ENCODE measurements at regions not wholly inside any gene's neighbourhood (a gene's known extent, or its start where the extent isn't known, plus 50 kb on each side); places are given as distances from the start of the nearest gene placed in this dataset.

DNA sequence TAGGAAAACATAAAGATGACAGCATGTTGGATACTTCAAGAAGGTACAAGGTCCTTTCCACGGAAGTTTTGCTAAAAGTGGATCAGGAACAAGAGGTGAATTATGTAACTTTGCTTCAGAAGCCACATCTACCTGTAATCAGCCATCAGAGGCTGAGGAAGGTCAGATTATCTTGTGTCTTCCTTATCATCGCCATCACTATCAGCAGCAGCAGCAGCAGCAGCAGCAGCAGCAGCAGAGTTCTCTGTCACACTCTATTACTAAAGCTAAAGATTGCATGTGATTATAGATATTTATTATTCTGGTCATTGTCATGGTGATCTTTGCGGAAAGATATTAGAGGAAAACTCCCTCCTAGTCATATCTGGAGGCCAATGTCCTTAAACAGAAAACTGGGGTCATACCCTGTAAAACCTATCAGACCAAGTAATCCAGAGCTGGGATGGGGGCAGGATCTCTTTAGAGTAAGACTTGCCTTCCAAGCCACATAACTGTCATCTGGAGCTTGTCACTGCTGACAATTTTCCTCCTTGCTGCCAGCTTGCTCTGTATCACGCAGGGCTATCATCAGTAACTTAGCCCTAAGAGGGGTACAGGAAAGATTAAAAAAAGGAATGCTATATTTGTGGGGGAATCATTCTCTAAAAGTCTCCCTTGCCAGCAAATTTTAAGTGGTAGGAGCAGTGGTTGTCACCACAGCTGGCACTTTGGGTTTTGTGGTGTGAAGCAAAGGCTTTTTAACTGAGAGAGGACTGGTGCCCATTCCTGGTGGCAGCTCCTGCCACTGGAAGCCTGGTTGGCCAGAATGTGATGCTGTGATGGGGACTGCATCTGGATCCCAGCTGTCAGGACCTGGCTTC lies 130.9 kb upstream of the RASGRP1 start:
- no peak overlapping the region for H3K9ac ChIP-seq (replicated peaks; ENCODE audit: extremely low read depth, insufficient read depth, low read length)
- TF ChIP-seq GATA2 (IDR thresholded peaks at IDR 0.05; ENCODE audit: insufficient read depth, insufficient read length, low read depth, low read length) (no peak), MYC (IDR thresholded peaks at IDR 0.05; ENCODE audit: low read depth, low read length) (no peak), POLR2AphosphoS5 (IDR thresholded peaks at IDR 0.05; ENCODE audit: insufficient read depth, low read depth, low read length) (no peak), POLR2A (IDR thresholded peaks at IDR 0.05; ENCODE audit: low read depth, low read length) (no peak), FOS (IDR thresholded peaks at IDR 0.05; ENCODE audit: borderline replicate concordance, insufficient read depth, low read length) (no peak), JUN (IDR thresholded peaks at IDR 0.05; ENCODE audit: borderline replicate concordance, insufficient read depth, insufficient read length, low read depth) (no peak), EZH2 (IDR thresholded peaks at IDR 0.05; ENCODE audit: borderline replicate concordance, low read depth, low read length, severe bottlenecking) (no peak)
- TF ChIP-seq, protein P1, sequence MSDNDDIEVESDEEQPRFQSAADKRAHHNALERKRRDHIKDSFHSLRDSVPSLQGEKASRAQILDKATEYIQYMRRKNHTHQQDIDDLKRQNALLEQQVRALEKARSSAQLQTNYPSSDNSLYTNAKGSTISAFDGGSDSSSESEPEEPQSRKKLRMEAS (IDR thresholded peaks at IDR 0.05; ENCODE audit: insufficient read depth, insufficient read length), result no peak
- TF ChIP-seq, protein P2, sequence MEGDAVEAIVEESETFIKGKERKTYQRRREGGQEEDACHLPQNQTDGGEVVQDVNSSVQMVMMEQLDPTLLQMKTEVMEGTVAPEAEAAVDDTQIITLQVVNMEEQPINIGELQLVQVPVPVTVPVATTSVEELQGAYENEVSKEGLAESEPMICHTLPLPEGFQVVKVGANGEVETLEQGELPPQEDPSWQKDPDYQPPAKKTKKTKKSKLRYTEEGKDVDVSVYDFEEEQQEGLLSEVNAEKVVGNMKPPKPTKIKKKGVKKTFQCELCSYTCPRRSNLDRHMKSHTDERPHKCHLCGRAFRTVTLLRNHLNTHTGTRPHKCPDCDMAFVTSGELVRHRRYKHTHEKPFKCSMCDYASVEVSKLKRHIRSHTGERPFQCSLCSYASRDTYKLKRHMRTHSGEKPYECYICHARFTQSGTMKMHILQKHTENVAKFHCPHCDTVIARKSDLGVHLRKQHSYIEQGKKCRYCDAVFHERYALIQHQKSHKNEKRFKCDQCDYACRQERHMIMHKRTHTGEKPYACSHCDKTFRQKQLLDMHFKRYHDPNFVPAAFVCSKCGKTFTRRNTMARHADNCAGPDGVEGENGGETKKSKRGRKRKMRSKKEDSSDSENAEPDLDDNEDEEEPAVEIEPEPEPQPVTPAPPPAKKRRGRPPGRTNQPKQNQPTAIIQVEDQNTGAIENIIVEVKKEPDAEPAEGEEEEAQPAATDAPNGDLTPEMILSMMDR (IDR thresholded peaks at IDR 0.05; ENCODE audit: extremely low read depth in 1 of 2, insufficient read depth in 1 of 2, low read depth in 1 of 2, low read length in 2 of 2), result no peak
- no peak overlapping the region for H3K4me3 ChIP-seq (replicated peaks in 1 of 3; ENCODE audit: insufficient read depth in 1 of 3, low read depth in 1 of 3, low read length in 3 of 3)
- ChIA-PET CTCF (interaction anchor here (0.6 to 5.3 kb wide), 2 partner anchors 132 to 255 kb away, joined by 3 to 152 read pairs; no protein-coding TSS in a partner anchor), POLR2A (no interaction called here)
- DNase-seq (ENCODE audit: low read depth, low spot score) (no peak), FAIRE-seq (no peak)
- dilution Hi-C loops (cut with MboI; ENCODE audit: extremely low pct_ligation_motif_present, low sequenced_read_pairs), result no loop called here
- H3K9me1 ChIP-seq (replicated peaks; ENCODE audit: control insufficient read depth, extremely low read depth, insufficient read depth, low read length), result no peaks in the 10 kb centered on the region
- H2AFZ ChIP-seq (ENCODE audit: low read depth, low read length), result no peak overlapping the region
- intact Hi-C loops (cut with micrococcal nuclease), result no loop called here
- H3K4me2 ChIP-seq (ENCODE audit: insufficient read depth, low read length), result no peak overlapping the region
- no peaks in the 10 kb centered on the region for H3K36me3 ChIP-seq (ENCODE audit: control insufficient read depth in 2 of 2, extremely low read depth in 1 of 2, insufficient read depth in 2 of 2, low read length in 2 of 2)
- H3K79me2 ChIP-seq (ENCODE audit: control insufficient read depth, insufficient read depth, low read length), result no peaks in the 10 kb centered on the region
- no peak overlapping the region for H3K27ac ChIP-seq (ENCODE audit: insufficient read depth, low read depth, low read length)
- BruUV-seq (replicated peaks), result no TSS peak
- peaks cover 0 to 2% of the 10 kb centered on the region in 2 experiments for H3K27me3 ChIP-seq (ENCODE audit: control insufficient read depth in 2 of 2, insufficient read depth in 2 of 2, low read length in 2 of 2)
- H3K9me3 ChIP-seq (replicated peaks; ENCODE audit: control insufficient read depth, insufficient read depth, low read length), result no peaks in the 10 kb centered on the region
- no peaks in the 10 kb centered on the region for H4K20me1 ChIP-seq (replicated peaks; ENCODE audit: control insufficient read depth, extremely low read depth, insufficient read depth, low read length)
- H3K4me1 ChIP-seq (ENCODE audit: control insufficient read depth, extremely low read depth, insufficient read depth, low read length), result no peaks in the 10 kb centered on the region

Data from endothelial cell of umbilical vein (primary cell).